Transverse colon (tissue), 4 donors: ENCODE measurements at regions not wholly inside any gene's neighbourhood (a gene's known extent, or its start where the extent isn't known, plus 50 kb on each side); places are given as distances from the start of the nearest gene placed in this dataset.

ENCODE experiments used
- DNase-seq: peaks from one replicate; pipeline ENCODE4 v3.0.0-alpha.2; 2019
- H3K27ac ChIP-seq, 4 donors: fragments of 200-600 bp; sonication (generic); 2 replicates each; pipeline ENCODE4 v1.5.1; 2016 to 2018; ENCODE audit warnings: inconsistent platforms in 4 of 4
- H3K27me3 ChIP-seq: fragments of 200-600 bp; sonication (generic); 2 replicates; pipeline ENCODE4 v1.5.1; 2017; ENCODE audit warnings: inconsistent platforms
- H3K36me3 ChIP-seq, 4 donors: fragments of 200-600 bp; sonication (generic); 2 replicates each; pipeline ENCODE4 v1.5.1; 2017 to 2019; ENCODE audit warnings: inconsistent platforms in 4 of 4
- H3K4me1 ChIP-seq, 4 donors: fragments of 200-600 bp; sonication (generic); 2 replicates each; pipeline ENCODE4 v1.5.1; 2017 to 2020; ENCODE audit warnings: inconsistent platforms in 4 of 4
- H3K4me3 ChIP-seq, 4 donors: fragments of 200-600 bp; sonication (generic); 1 replicate in 1 of 4; 2 replicates in 3 of 4; pipeline versions ENCODE4 v1.5.1 to v1.6.1; 2017 to 2019; ENCODE audit warnings: inconsistent platforms in 4 of 4
- H3K9me3 ChIP-seq, 2 donors: fragments of 200-600 bp; sonication (generic); 2 replicates each; pipeline ENCODE4 v1.5.1; 2017 to 2019; ENCODE audit warnings: inconsistent platforms in 2 of 2
- EP300 ChIP-seq: sonication (generic); formaldehyde crosslinking; IDR thresholded peaks from one replicate; pipeline ENCODE4 v1.6.1; 2017; ENCODE audit warnings: antibody characterized with exemption, low read depth
- POLR2A ChIP-seq: fragments of 450-650 bp; IDR thresholded peaks from one replicate; pipeline ENCODE4 v1.6.1; 2016; ENCODE audit warnings: antibody characterized with exemption, mild to moderate bottlenecking, moderate library complexity
- POLR2AphosphoS5 ChIP-seq, 3 donors: sonication (generic); formaldehyde crosslinking; IDR thresholded peaks; one replicate each; pipeline ENCODE4 v1.6.1; 2016; ENCODE audit warnings: antibody characterized with exemption in 3 of 3
- WGBS, 2 donors: methylation state at CpG; one replicate each; pipeline ENCODE4 v1.1.5; 2018; ENCODE audit warnings: low coverage in 1 of 2; 5-methylcytosine and 5-hydroxymethylcytosine counted together
- in situ Hi-C, 4 donors: fragments of 200-750 bp; cut with MboI; loops; one replicate each; pipeline versions ENCODE4 v1.15.0 to v1.15.1; 2017; ENCODE audit warnings: low sequenced_read_pairs in 3 of 4, low pct_ligation_motif_present in 1 of 4, low pct_unique_long_range_greater_than_20kb in 1 of 4
- intact Hi-C: fragments of 100-400 bp; cut with DNase I; formaldehyde crosslinking; loops from one replicate; pipeline ENCODE4 v1.15.1; 2023; ENCODE audit warnings: low total_unique reads
- TF ChIP-seq, protein P1 (sequence below), 5 experiments: fragments of 200-600 bp in 3 of 5; fragments of 450-650 bp in 2 of 5; sonication (generic) in 3 of 5; IDR thresholded peaks; 1 replicate in 2 of 5; 2 replicates in 3 of 5; pipeline ENCODE4 v1.5.1; 2016 to 2017; ENCODE audit warnings: antibody characterized with exemption in 5 of 5, inconsistent platforms in 3 of 5, mild to moderate bottlenecking in 2 of 5, moderate library complexity in 1 of 5

DNA sequence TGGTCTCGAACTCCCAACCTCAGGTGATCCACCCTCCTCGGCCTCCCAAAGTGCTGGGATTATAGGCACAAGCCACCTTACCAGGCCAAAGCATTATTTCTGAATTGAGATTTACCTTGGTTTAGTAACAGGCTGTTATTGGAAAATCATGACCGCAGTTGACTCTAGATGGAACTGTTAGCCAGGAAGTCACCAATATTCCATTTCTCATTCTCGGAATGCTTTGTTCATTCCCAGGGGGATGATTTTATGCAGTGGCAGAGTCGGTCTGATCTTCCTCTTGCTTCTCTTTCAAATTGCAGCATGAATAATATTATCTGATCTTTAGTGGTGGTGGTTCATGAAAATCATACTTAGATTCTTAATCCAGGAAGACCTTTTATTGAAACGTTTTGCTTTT lies 195.5 kb upstream of the MBNL1 start:
- H3K27me3 ChIP-seq, result no peaks in the 10 kb centered on the region
- WGBS, 2 donors, result 31 to 71% methylated on average over 4 to 6 of the region's 6 CpGs
- H3K4me3 ChIP-seq, result no peak overlapping the region
- intact Hi-C loops, result no loop called here
- no peak for DNase-seq
- H3K4me1 ChIP-seq, result no peaks in the 10 kb centered on the region
- H3K36me3 ChIP-seq, result no peaks in the 10 kb centered on the region
- in situ Hi-C loops, result loop anchor here in 3 of 4 donors (10.0 to 25.0 kb wide), 2 partner anchors 364 to 372 kb away; no protein-coding TSS in a partner anchor
- H3K27ac ChIP-seq, result no peak overlapping the region
- TF ChIP-seq POLR2A (no peak), POLR2AphosphoS5 (IDR thresholded peaks at IDR 0.05) (no peak), EP300 (no peak)
- TF ChIP-seq, protein P1, sequence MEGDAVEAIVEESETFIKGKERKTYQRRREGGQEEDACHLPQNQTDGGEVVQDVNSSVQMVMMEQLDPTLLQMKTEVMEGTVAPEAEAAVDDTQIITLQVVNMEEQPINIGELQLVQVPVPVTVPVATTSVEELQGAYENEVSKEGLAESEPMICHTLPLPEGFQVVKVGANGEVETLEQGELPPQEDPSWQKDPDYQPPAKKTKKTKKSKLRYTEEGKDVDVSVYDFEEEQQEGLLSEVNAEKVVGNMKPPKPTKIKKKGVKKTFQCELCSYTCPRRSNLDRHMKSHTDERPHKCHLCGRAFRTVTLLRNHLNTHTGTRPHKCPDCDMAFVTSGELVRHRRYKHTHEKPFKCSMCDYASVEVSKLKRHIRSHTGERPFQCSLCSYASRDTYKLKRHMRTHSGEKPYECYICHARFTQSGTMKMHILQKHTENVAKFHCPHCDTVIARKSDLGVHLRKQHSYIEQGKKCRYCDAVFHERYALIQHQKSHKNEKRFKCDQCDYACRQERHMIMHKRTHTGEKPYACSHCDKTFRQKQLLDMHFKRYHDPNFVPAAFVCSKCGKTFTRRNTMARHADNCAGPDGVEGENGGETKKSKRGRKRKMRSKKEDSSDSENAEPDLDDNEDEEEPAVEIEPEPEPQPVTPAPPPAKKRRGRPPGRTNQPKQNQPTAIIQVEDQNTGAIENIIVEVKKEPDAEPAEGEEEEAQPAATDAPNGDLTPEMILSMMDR (IDR thresholded peaks at IDR 0.05), result no peak
- H3K9me3 ChIP-seq, result peaks cover 7 to 9% of the 10 kb centered on the region in 2 donors

GRCh38 chr3:152076148-152076547 lies 192.6 kb upstream of the MBNL1 start:
- intact Hi-C loops (no loop called here), in situ Hi-C loops (loop anchor here in 2 of 4 donors (10.0 to 25.0 kb wide), 2 partner anchors 361 to 369 kb away; no protein-coding TSS in a partner anchor)
- H3K4me3 ChIP-seq, result no peak overlapping the region
- H3K4me1 ChIP-seq, result no peaks in the 10 kb centered on the region
- no peak for DNase-seq
- no peaks in the 10 kb centered on the region for H3K36me3 ChIP-seq
- no peak overlapping the region for H3K27ac ChIP-seq
- no peaks in the 10 kb centered on the region for H3K9me3 ChIP-seq
- WGBS, 2 donors, result 68 to 73% methylated on average over 2 of the region's 2 CpGs
- H3K27me3 ChIP-seq, result no peaks in the 10 kb centered on the region
- TF ChIP-seq POLR2AphosphoS5 (IDR thresholded peaks at IDR 0.05), result no peak
- TF ChIP-seq, protein P1 (IDR thresholded peaks at IDR 0.05), result no peak
- TF ChIP-seq EP300, result no peak
- TF ChIP-seq POLR2A, result no peak

GRCh38 chr3:152079980-152080379 lies 188.7 kb upstream of the MBNL1 start:
- no peak overlapping the region for H3K27ac ChIP-seq
- no peaks in the 10 kb centered on the region for H3K27me3 ChIP-seq
- TF ChIP-seq, protein P1 (IDR thresholded peaks at IDR 0.05), result no peak
- TF ChIP-seq EP300 (no peak), POLR2AphosphoS5 (IDR thresholded peaks at IDR 0.05) (no peak), POLR2A (no peak)
- no peaks in the 10 kb centered on the region for H3K36me3 ChIP-seq
- H3K9me3 ChIP-seq, result no peaks in the 10 kb centered on the region
- WGBS, 2 donors, result 95% methylated on average over 2 of the region's 2 CpGs; no CpG with 5 or more reads in 1 of the 2 donors
- no peak for DNase-seq
- intact Hi-C loops, result no loop called here
- in situ Hi-C loops, result loop anchor here in 2 of 4 donors (10.0 to 25.0 kb wide), 2 partner anchors 357 to 365 kb away; no protein-coding TSS in a partner anchor
- H3K4me1 ChIP-seq, result no peaks in the 10 kb centered on the region
- no peak overlapping the region for H3K4me3 ChIP-seq

DNA sequence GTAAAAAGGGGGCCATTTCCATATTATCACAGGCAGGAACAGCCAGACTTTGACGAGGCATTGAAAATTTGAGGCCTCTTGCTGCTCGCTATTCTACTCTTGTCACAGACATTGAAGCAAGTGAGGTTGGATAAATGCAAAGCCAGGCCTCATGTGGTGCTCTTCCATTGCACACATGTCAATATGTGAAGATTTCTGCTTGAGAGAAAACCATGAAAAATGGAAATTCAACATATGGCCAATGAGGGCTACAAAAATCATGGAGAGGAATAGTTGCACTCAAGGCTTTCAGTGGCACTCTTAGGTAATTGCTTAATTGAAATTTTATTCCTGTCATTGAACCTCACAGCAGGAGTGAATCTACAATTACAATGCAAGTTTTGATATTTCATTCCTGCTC lies 185.6 kb upstream of the MBNL1 start:
- in situ Hi-C loops, result loop anchor here in 1 of 4 donors (25.0 kb wide), 1 partner anchor 354 kb away; no protein-coding TSS in a partner anchor

More for the DNA sequence above, 185.6 kb upstream of the MBNL1 start:
- TF ChIP-seq POLR2A (no peak), EP300 (no peak), POLR2AphosphoS5 (IDR thresholded peaks at IDR 0.05) (no peak)
- TF ChIP-seq, protein P1 (IDR thresholded peaks at IDR 0.05), result no peak
- Histone ChIP-seq H3K9me3 (no peaks in the 10 kb centered on the region), H3K4me1 (no peaks in the 10 kb centered on the region), H3K27me3 (no peaks in the 10 kb centered on the region), H3K27ac (no peak overlapping the region), H3K4me3 (no peak overlapping the region), H3K36me3 (no peaks in the 10 kb centered on the region)
- no peak for DNase-seq
- 89 to 100% methylated on average over 1 to 2 of the region's 2 CpGs for WGBS, 2 donors
- intact Hi-C loops, result no loop called here
